GM12891 (cell line): ENCODE measurements at regions not wholly inside any gene's neighbourhood (a gene's known extent, or its start where the extent isn't known, plus 50 kb on each side); places are given as distances from the start of the nearest gene placed in this dataset.

ENCODE experiments used
- PAX5 ChIP-seq: IDR thresholded peaks from 2 replicates; pipeline ENCODE4 v1.6.1; 2011; ENCODE audit warnings: low read length, moderate library complexity, mild to moderate bottlenecking; ENCODE audit not compliant: insufficient read depth, severe bottlenecking
- POLR2A ChIP-seq: IDR thresholded peaks from 2 replicates; pipeline ENCODE4 v1.6.1; 2011; ENCODE audit warnings: low read depth, low read length, control low read depth
- POLR2AphosphoS5 ChIP-seq: IDR thresholded peaks from 2 replicates; pipeline ENCODE4 v1.6.1; 2011; ENCODE audit warnings: low read depth, low read length, control low read depth
- SPI1 ChIP-seq: IDR thresholded peaks from 2 replicates; pipeline ENCODE4 v1.6.1; 2011; ENCODE audit warnings: low read depth, low read length, control low read depth
- TAF1 ChIP-seq: IDR thresholded peaks from 2 replicates; pipeline ENCODE4 v1.6.1; 2011; ENCODE audit warnings: low read depth, low read length, control low read depth

DNA sequence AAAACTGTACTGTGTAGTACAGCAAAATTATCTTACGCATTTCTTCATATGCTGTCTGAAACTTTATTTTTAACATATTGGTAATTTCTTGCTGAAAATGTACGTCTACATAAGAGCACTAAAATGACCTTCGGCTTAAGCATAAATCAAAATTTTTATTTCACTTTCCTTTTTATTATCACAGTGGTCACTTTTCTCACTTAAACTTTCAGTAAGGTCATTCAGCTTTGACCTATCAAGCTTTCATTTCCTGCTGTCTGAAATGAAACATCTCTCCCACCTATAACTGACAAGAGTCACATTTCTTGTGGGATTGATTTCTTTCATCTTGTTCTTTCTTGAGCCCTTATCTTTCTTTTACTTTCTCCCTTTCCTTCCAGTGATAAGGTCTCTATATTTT is 2212.7 kb upstream of the PCDH20 start:
- TF ChIP-seq POLR2A (no peak), POLR2AphosphoS5 (no peak), TAF1 (no peak), SPI1 (no peak), PAX5 (no peak)
